ENCODE measurements at regions not wholly inside any gene's neighbourhood (a gene's known extent, or its start where the extent isn't known, plus 50 kb on each side); places are given as distances from the start of the nearest gene placed in this dataset.

DNA sequence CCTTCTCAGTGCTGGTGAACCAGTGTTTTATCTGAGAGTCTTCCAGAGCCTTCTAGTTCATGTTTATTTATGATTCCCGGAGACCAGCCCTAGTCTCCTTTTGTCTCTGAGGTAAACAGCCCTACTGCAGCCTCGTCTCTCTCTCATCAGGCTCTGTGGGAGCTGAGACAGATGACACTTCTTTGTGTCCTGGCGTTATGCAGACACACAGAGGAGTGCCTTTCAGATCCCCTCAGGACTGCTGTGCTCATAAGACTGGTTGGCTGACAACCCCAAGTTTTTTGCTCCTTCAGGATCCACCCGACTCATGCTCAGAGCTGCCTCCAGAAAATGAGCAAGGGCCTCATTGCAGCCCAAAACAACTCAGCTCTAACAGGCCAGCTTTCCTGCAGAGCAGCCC, 523.8 kb upstream of the SPHKAP start:
- no peak for DNase-seq (ENCODE audit: low read depth in 2 of 2)

GRCh38 chr2:228703152-228703551, 521.7 kb upstream of the SPHKAP start:
- DNase-seq (ENCODE audit: low read depth in 2 of 2), result no peak

GRCh38 chr2:228701506-228701905, 520.0 kb upstream of the SPHKAP start:
- no peak for DNase-seq (ENCODE audit: low read depth in 2 of 2)

GRCh38 chr2:228700638-228701037, 519.2 kb upstream of the SPHKAP start:
- no peak for DNase-seq (ENCODE audit: low read depth in 2 of 2)

GRCh38 chr2:228699888-228700287, 518.4 kb upstream of the SPHKAP start:
- DNase-seq (ENCODE audit: low read depth in 2 of 2), result no peak

- no peak for DNase-seq (ENCODE audit: low read depth in 2 of 2)
Observed at GRCh38 chr2:228699400-228699799, 517.9 kb upstream of the SPHKAP start.

GRCh38 chr2:228698963-228699362, 517.5 kb upstream of the SPHKAP start:
- no peak for DNase-seq (ENCODE audit: low read depth in 2 of 2)

- no peak for DNase-seq (ENCODE audit: low read depth in 2 of 2)
Observed at GRCh38 chr2:228697456-228697855, 516.0 kb upstream of the SPHKAP start.

GRCh38 chr2:228690681-228691080, 509.2 kb upstream of the SPHKAP start:
- DNase-seq (ENCODE audit: low read depth in 2 of 2), result no peak

DNA sequence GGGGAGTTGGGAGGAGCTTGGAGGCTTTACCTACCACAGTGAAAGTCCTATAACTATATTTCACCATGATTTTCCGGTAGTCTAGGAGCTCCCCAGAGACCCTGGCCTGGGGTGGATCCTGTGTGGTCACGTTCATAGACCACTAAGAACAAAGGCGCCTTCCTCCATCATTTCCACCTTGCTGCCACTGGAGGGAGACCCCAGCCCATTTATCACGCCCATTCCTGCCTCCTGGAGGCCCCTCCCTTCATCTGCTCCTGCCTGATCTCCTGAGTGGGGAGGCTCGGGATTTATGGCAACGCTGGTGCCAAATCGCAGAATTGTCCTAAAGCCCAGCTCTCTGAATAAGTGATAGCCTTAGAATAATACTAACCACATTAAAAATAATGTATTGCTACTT, 507.6 kb upstream of the SPHKAP start:
- no peak for DNase-seq (ENCODE audit: low read depth in 2 of 2)

DNA sequence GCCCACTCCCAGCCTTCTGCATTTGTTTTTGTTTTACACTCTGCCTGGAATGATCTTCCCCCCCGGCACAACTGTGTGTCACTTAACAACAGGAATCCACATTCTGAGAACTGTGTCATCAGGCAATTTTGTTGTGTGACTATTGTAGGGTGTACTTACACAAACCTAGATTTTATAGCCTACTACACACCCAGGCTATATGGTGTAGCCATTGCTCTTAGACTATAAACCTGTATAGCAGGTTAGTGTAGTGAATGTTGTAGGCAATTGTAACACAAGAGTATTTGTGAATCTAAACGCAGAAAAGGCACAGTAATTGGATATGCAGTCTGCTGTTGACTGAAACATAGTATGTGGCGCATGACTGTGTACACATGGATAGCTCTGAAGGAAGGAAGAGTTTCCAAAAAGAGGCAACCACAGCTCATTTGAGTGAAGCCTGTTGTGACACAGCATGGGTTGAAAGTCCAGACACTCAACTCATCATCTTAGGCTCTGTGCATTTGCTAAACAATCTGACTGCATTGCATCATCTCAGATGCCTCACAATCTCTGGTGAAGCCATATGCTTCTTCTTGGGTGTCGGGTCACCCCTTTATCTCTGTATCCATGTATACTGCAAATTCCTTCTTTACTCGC, 506.6 kb upstream of the SPHKAP start:
- no peak for DNase-seq (ENCODE audit: low read depth in 2 of 2)

GRCh38 chr2:228681979-228682378, 500.5 kb upstream of the SPHKAP start:
- no peak for DNase-seq (ENCODE audit: low read depth in 2 of 2)

DNA sequence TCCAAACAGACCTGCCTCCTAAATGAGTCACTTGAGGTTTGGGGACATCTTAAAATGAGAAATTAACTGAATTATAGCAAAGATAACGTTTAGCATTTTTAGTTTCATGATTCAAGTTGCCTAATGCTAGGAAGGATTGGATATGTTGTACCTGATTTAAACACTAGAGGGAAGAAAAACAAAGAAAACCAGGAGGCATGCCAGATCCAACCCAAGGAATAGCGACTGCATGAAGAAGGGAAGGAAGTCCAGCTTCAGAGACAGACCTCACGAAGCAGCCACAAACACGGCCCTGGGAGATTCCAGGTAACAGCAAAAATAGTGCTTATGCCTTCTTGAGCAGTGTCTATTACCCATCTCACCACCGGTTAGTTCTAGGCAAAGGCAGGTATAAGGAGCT, 499.9 kb upstream of the SPHKAP start:
- DNase-seq (ENCODE audit: low read depth in 2 of 2), result no peak

DNA sequence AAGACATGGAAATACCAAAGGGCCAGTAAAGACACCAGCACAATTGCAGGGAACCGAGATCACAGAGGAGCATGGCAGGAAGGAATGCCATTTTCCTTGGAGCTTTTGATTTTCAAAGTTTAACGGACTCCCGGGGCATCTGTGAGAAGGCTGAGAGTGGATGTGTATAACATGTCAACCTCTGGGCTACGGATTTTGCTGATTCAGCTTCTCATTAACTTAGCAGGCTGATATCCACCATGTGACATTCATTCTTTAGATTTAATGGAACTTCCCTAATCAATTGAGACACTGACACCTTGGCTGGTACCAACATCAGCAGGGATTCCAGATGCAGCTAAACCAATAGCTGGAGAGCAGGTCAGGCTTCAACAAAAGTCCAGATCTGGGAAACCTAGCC, 496.6 kb upstream of the SPHKAP start:
- DNase-seq (ENCODE audit: low read depth in 2 of 2), result no peak

DNA sequence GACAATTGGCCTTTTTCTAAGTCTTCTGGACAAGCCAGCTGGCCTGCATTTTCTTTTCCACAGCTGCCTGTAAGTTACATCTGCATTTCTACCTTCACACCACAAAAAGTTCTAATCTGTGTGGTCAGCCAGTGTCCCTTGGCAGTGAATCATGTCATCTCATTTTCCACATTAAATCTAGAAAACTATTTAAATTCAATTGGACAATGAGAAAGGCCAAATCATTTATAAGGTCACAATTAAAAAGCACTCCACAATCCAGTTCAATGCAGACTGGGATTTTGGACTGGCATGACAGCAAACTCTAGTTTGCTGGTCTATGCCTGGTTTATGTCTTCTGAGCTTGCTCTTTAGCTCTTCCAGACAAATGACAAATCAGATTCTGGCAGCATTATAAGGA, 494.2 kb upstream of the SPHKAP start:
- no peak for DNase-seq (ENCODE audit: low read depth in 2 of 2)

DNA sequence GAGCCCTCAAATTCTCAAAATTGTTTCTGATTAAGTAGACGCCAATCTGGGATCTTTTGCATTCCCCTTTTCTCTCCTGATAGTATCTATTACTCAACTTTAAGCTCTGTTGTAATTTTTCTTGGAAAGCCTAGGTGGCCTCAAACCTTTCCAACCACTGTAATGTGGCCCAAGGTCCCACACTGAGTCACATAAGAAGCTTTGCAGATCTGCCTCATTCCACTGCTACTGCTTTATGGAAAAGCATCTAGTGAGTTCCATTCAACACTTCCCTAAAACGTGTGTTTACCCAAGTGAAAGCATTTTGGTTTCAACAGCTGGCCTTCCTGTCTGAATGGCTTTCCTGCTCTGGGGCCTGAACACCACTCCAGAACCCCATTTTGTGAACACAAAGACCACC, 493.6 kb upstream of the SPHKAP start:
- DNase-seq (ENCODE audit: low read depth in 2 of 2), result no peak

GRCh38 chr2:228673876-228674554, 492.5 kb upstream of the SPHKAP start:
- DNase-seq (ENCODE audit: low read depth in 2 of 2), result no peak

GRCh38 chr2:228669690-228670089, 488.2 kb upstream of the SPHKAP start:
- DNase-seq (ENCODE audit: low read depth in 2 of 2), result no peak

DNA sequence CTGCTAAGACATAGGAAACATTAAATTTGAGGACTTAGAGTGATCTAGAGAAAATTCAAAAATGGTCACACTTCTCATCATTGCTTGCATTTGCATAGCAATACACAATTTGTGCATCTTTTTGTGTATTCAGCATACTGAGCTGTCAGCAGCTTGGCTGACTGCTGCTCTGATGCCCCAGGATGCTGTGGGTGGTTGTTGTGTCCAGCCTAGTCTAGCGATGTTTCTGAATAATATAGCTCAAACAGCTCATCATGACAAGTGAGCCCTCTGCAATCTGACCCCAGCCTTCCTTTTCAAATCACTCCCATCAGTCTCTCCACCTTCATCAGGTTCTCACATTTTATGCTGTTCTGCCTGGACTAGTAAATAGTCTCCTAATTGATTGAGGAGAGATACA, 483.7 kb upstream of the SPHKAP start:
- no peak for DNase-seq (ENCODE audit: low read depth in 2 of 2)

DNA sequence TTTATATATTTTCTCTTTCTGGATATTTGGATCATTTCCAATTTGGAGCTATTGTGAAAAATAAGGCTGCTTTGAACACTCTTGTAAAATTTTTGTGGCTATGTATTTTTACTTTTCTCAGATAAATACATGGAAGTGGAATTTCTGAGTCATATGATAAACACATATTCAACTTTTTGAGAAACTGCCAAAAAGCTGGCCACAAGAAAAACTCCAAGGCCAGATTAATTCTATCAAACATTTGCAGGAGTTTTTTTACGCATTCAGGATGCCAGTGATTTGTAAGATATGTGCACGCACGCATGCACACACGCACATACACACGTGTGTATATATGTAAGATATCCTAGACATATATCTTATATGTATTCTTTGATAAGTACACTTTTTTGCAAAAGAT, 477.5 kb upstream of the SPHKAP start:
- no peak for DNase-seq (ENCODE audit: low read depth in 2 of 2)

- no peak for DNase-seq (ENCODE audit: low read depth in 2 of 2)
Observed at GRCh38 chr2:228657807-228658402, 476.4 kb upstream of the SPHKAP start.

DNA sequence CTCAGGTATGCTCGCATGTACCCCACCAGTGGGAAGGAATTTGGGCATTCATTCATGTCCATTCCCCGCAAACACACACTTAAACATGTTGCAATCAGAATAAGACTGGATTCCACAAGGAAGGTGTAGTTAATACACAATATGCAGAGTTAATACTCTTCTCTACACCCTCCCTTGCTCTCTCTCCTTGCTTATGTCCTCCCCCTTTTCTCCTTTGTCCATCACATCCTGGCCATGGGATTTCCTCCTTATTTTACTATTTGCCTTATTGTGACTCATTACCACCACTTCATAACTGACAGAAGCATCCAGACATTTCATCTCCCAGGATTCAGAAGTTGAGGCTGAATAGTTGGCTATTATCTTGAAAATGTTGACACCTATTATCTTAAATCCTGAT, 473.8 kb upstream of the SPHKAP start:
- DNase-seq (ENCODE audit: low read depth in 2 of 2), result no peak

GRCh38 chr2:228654707-228655106, 473.2 kb upstream of the SPHKAP start:
- DNase-seq (ENCODE audit: low read depth in 2 of 2), result no peak
